HG03045 (cell line): ENCODE measurements at regions not wholly inside any gene's neighbourhood (a gene's known extent, or its start where the extent isn't known, plus 50 kb on each side); places are given as distances from the start of the nearest gene placed in this dataset.

ENCODE experiments used
- ATAC-seq: cut with Tn5 transposase; IDR thresholded peaks from one replicate; pipeline ENCODE4 v1.9.1; 2021; ENCODE audit warnings: mild to moderate bottlenecking, moderate library complexity; ENCODE audit not compliant: unreplicated experiment

GRCh38 chr2:120620025-120620793, 115.5 kb upstream of the GLI2 start:
- ATAC-seq, result no peak

DNA sequence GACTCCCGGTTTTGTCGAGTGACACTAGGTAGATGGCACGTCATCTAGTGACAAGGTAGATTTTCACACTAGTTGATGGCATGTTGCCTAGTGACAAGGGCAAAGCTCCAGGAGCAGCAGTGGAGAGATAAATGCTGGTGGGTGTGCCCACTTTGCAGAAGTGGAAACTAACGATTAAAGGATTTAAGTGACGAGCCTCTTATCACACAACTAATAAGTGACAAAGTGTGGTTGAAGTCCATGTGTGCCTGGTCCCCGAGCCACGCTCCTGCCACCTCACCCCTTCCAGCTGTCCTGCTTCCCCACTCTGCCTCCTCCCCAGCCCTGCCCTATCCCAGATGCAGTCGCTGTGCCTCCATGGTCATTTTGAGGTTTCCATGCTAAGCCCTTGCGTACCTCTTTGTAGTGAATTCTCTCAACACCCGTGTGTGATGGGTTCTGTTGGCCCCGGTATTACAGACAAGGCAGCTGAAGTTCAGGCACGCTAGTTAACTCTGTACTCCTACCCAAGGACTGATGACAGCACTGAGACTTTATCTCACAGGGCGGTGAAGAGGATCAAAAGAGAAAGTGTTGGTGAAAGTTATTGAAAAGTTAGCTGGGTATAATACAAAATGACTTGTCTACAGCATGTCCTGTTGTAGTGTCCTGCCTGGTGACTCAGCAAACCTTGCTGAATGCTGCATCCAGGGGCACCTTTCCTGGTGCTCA, 113.4 kb upstream of the GLI2 start:
- ATAC-seq, result no peak

- no peak for ATAC-seq
These were observed 112.5 kb upstream of the GLI2 start for GRCh38 chr2:120622886-120623753.

DNA sequence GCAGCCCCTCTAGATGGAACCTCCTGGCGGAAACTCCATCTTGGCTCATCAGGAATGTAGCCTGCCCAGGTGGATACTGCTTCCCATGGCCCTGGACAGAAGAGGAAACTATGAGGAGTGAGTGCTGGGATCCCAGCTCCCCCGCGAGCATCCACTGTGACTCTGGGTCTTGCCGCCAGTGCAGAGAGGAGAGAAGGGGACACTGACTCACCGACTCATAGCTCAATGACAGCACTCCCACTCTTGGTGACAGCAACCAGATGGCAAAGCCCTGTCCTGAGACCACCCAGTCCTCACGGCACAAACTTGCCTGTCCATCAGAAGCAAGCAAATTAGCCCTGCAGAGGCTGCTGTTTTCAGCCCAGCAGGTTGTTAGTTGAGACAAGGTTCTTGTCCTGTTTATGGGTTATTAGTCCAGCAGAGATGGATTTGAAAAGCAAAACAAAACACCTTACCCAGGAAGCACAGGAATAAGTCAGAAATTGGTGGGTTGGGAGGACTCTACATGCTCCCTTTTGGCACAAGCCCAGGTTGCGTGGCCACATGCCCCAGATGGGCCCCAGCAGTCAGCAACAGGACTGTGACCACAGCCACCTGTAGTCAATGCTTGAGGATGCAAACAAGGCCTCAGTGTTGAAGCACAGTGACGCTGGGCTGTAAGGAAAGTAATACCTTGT, 111.5 kb upstream of the GLI2 start:
- no peak for ATAC-seq

DNA sequence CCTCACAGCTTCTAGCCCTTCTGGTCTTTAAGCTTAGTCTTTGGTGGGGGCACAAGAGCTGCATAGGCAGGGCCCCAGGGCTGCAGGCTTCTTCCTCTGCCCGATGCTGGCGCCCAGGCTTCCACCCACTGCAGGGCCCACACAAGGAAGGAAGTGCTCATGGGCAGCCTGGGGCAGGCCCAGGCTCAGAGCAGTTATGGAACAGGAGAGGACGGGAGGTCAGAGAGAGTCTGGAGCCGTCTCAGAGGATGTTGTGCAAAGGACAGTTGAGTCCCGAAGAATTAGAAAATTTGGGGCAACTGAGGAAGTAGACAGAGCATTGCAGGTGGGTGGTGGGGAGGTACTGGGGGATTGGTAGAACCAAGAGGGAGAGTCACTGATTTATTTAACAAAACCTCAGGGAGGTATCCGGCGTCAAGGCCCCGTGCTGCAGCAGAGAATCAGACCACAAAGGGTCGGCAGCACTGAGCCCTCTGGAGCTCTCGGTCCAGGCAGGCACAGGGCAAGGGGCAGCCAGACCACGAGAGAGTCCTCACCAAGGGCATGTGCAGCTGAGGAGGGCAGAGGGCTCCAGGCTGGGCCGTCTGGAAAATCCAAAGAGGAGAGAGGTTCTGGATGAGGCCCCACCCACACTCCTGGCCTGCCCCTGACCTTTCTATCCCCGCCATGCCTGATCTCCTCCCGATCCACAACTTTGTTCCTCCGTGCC, 110.8 kb upstream of the GLI2 start:
- ATAC-seq, result no peak

- no peak for ATAC-seq
These were observed 109.7 kb upstream of the GLI2 start for GRCh38 chr2:120625865-120626560.

DNA sequence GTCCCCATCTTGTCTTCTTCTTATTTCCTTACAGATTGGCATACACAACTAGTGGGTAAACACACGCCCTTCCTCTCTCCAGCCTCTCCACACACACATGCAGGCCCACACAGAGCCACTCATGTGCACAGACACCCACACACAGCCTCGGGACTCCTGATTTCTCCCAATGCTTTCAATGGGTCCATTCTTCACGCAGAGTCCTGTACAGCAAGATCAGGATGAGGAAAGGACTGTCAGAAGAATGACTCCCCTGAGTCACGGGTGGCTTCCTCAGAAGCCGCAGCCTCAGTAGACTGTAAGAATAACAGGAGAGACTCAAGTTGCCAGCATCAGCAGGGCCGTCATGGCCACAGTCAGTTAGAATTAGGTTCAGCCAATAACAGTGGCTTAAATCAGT, 109.1 kb upstream of the GLI2 start:
- no peak for ATAC-seq

DNA sequence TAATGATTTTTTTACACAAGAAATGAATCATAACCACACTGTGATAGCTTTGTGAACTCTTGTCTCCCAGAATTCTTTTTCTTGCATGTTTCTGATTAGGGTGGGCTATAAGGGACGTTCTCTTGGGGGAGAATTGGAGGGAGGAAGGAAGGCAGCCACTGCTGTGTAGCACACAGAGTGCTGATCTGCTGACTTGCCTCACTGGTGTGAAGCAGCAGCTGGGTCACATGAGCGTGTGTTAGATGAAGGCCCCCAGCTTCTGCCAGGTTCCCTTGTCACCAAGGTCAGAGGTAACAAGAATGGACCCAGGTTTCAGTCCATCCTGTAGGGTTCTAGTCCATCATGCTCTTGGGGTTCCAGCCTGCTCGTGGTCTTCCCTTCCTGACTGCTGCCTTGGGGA, 107.4 kb upstream of the GLI2 start:
- no peak for ATAC-seq

DNA sequence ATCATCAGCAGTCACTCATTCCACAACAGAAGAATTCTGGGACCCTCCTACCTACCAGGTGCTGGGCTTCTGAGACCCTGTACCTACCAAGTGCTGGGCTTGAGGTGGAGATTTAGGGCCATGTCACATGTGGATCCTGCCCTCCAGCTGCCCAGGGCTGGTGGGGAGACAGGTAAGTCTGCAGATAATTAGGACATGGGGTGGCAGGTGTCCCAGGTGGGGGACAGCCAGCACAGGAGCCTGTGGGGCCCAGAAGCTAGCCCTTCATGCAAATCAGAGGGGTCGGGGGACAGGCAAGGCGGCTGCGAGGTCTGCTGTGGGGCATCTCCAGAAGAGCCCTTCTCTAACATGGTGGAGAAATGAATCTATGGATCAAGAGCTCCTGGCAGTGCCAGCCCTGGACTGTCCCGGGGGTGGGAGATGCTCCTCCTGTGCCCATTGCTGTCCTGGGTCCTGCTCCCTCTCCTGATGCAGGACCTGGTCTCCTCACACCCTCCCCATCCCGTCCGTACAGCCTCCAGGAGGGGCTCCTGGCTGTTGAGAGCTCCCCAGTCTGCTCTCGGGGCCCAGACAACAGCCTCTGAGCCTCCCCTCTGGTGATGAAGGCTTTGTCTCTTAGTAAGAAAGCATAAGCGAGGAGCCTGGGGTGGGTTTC, 106.3 kb upstream of the GLI2 start:
- no peak for ATAC-seq

GRCh38 chr2:120630031-120630701, 105.5 kb upstream of the GLI2 start:
- no peak for ATAC-seq

- no peak for ATAC-seq
These were observed 104.4 kb upstream of the GLI2 start for GRCh38 chr2:120631236-120631635.

- no peak for ATAC-seq
These were observed 103.9 kb upstream of the GLI2 start for GRCh38 chr2:120631724-120632123.

DNA sequence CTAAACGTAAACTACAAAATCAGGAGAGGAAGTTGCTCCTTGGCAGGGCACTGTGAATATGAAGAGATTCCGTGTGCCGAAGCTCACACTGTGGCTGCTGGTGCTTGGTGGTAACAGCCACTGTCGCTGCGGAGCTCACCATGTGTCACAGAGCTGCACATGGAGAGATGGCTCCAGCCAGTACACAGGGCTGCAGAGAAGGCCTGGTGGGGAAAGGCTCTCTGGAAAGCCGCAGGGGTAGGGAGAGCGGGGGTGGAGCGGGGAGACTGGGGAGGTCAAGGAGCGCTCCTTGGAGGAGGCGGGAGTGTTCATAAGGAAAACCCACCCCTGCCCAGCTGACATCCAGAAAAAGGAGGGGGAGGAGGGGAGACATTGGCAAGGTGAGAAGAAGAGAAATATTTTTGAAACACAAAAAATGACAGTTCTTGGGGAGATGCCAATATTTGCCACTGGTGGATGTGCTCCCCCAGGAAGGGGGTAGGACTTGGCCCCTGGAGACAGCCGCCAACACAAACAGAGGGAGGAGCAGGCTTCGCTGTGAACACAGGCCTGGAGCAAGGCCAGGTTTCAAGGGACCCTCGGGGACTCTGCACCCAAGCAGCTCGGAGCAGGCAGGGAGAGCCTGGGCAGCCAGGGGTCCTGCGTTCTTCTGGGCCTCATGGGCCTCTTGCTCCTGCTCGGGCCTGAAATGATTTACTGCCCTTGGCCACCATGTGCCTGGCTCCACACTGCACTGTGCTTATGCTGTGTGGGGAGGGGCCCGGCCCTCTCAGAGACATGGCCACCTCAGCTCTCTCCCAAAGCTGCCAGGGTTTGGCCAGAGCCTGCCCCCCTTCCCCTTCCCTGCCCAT, 102.6 kb upstream of the GLI2 start:
- ATAC-seq, result no peak

- no peak for ATAC-seq
These were observed 101.1 kb upstream of the GLI2 start for GRCh38 chr2:120634533-120634932.

DNA sequence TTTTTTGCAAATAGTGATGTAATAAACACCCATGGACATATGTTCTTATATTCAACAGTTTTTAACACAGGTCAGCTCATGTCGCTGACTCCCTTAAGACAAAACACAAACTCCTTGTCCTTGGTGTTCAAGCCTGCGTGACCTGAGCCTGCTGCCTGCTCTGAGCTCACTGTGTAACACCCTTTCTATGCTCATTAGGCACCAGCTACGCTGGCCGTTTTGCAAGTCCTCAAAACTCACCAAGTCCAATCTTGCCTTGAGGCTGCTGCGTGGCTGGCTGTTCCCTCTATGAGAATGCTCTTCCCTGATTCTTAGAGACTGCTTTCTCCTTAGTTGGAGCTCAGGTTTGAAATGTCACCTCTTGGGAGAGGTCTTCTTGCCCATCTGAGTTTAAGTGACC, 100.5 kb upstream of the GLI2 start:
- no peak for ATAC-seq

DNA sequence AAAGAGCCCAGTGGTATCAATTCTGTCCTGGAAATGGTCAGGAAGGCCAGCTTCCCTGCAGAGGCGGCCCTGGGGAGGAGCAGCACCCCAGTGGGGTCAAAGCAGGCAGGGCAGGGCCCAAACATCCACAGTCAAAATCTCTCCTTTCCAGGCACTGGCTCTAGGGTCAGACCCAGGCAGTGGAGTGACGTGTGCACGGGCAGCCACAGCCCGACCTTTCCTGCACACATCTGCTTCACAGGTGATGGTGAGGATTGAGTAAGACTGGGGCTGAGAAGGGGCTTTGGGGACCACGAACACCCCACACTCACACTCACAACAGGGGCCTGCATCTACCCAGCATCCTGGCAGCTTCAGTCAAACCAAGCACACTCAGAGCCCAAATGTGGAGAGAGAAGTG, 97.8 kb upstream of the GLI2 start:
- no peak for ATAC-seq

- no peak for ATAC-seq
These were observed 97.2 kb upstream of the GLI2 start for GRCh38 chr2:120638450-120638849.

DNA sequence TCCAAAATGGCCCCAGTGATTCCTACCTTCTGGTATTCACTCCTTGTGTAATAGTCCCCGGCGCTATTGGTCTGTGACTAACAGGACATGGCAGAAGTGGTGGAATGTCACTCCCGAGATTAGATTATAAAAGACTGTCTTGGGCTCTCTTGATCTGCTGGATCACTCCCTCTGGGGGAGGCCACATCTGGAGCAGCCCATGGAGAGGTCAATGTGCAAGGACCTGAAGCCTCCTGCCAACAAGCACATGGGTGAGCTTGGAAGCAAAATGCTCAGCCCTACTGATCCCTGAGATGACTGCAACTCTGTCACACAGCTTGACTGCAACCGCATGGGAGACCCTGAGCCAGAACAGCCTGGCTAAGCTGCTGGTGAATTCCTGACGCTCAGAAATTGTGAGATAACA, 94.3 kb upstream of the GLI2 start:
- no peak for ATAC-seq
